ENCODE measurements at regions not wholly inside any gene's neighbourhood (a gene's known extent, or its start where the extent isn't known, plus 50 kb on each side); places are given as distances from the start of the nearest gene placed in this dataset.

GRCh38 chr2:111704246-111704645 is 179.7 kb downstream of the ANAPC1 start (continued):
- TF ChIP-seq BCL11A (IDR thresholded peaks at IDR 0.05; ENCODE audit: low read depth in 2 of 2, low read length in 2 of 2): no peak
- TF ChIP-seq TBP (IDR thresholded peaks at IDR 0.05; ENCODE audit: low read depth, low read length): no peak

Data from H1 (cell line).